ENCODE measurements at regions not wholly inside any gene's neighbourhood (a gene's known extent, or its start where the extent isn't known, plus 50 kb on each side); places are given as distances from the start of the nearest gene placed in this dataset.
A peak's percentile ranks its signal among the peaks of the same experiment; 100 is the strongest.

DNA sequence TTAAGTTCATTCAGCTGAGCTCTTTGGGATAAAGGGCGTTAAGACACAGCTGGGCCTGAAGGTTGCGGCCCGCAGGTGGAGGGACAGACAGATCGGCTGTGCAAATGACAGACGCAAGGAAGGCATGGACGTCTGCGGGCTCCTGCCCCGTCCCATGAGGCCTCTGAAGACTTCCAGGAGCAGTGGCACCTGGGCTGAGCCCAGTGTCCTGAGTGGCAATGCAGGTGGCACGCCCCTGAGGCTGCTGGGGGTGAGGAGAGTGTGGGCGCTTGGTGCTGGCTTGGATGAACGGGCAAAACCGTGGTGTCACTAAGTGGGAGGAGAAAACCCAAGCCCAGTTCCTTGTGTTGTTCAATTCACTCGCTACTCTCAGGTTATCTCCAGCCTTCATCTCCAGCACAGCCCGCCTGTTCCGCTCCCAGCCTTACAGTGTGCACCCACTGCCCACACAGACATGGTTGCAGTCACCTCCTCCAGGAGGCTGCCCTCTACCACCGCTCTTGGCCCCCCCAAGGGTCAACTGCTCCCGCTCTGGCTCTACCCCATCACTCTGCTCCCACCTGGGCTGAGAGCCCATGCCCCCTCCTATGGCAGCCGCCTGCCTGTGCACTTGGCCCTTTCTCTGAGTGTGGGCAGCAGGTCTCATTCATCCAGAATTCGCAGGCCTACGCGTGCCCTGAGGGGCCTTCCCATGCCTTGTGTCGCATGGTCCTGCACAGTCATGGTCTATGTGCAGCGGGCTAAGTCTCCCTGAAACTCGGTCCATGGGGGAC lies 50.3 kb downstream of the PTGR3 start:
- H3K4me1 Mint-ChIP-seq = peaks cover 0 to 6% (median 0%) of the 10 kb centered on the region in 3 donors
- peaks cover 12% of the 10 kb centered on the region for H3K27me3 Mint-ChIP-seq
- H3K36me3 Mint-ChIP-seq = peaks cover 3% of the 10 kb centered on the region
- H3K27ac Mint-ChIP-seq = no peak overlapping the region
- H3K4me3 Mint-ChIP-seq = no peak overlapping the region
- peaks cover 0 to 7% (median 2%) of the 10 kb centered on the region in 3 donors for H3K9me3 Mint-ChIP-seq

GRCh38 chr18:75157851-75158250 lies 51.1 kb downstream of the PTGR3 start:
- Mint-ChIP-seq H3K4me1 (peaks cover 0 to 6% (median 0%) of the 10 kb centered on the region in 3 donors), H3K27me3 (peaks cover 12% of the 10 kb centered on the region), H3K36me3 (peaks cover 3% of the 10 kb centered on the region), H3K27ac (no peak overlapping the region), H3K4me3 (no peak overlapping the region), H3K9me3 (peaks cover 0 to 7% (median 2%) of the 10 kb centered on the region in 3 donors)

DNA sequence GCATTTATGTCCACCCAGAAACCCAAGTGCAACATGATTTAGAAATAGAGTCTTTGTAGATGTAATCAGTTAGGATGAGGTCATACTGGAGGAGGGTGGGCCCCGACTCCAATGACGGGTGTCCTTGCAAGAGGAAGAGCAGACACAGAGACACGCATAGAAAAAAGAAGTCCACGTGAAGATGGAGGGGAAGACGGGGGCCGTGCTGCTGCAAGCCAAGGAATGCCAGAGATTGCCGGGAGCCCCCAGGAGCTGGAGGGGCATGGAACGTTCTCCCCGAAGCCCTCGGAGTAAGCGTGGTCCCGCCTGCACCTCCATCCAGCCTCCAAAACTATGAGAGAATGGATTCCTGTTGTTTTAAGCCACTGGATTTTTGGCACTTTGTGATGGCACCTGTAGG lies 51.6 kb downstream of the PTGR3 start:
- H3K36me3 Mint-ChIP-seq = peaks cover 3% of the 10 kb centered on the region
- peaks cover 12% of the 10 kb centered on the region for H3K27me3 Mint-ChIP-seq
- H3K4me1 Mint-ChIP-seq = peaks cover 0 to 6% (median 0%) of the 10 kb centered on the region in 3 donors
- peaks cover under 1 to 8% (median 2%) of the 10 kb centered on the region in 3 donors for H3K9me3 Mint-ChIP-seq
- no peak overlapping the region for H3K4me3 Mint-ChIP-seq
- H3K27ac Mint-ChIP-seq = no peak overlapping the region

GRCh38 chr18:75156831-75157230 lies 52.1 kb downstream of the PTGR3 start:
- Mint-ChIP-seq H3K27ac (no peak overlapping the region), H3K4me3 (no peak overlapping the region), H3K36me3 (peaks cover 3% of the 10 kb centered on the region), H3K27me3 (peaks cover 12% of the 10 kb centered on the region), H3K4me1 (peaks cover 0 to 4% (median 0%) of the 10 kb centered on the region in 3 donors), H3K9me3 (peaks cover 2 to 14% (median 6%) of the 10 kb centered on the region in 3 donors)

DNA sequence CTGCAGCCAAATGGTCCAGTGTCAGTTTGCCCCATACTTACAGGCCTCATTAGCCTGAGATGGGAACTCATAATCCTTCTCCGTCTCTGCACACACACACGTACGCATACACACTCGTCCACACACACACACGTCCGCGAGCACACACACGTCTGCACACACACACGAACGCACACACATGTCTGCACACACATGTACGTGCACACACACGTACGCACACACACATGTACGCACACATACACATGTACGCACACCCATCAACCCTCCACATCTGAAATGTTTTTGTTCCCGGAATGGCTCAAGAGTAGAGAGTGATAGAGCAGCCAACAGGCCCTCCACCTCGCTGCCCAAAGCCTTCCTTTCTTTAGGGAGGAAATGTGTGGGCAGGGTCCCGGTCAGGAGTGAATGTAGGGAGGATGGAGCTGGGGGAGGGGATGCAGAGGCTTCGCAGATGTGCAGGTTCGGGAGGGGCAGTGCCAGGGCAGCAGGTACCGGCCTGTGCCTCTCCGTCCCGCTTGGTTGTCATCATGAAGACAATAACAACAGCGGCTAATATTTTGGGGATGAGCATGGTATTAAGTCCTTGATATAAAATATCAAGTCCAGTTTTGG lies 52.7 kb downstream of the PTGR3 start:
- peaks cover 12% of the 10 kb centered on the region for H3K27me3 Mint-ChIP-seq
- peaks cover 5 to 18% (median 7%) of the 10 kb centered on the region in 3 donors for H3K9me3 Mint-ChIP-seq
- H3K27ac Mint-ChIP-seq = no peak overlapping the region
- H3K4me1 Mint-ChIP-seq = peaks cover 0 to 1% (median 0%) of the 10 kb centered on the region in 3 donors
- no peak overlapping the region for H3K4me3 Mint-ChIP-seq
- H3K36me3 Mint-ChIP-seq = peaks cover 3% of the 10 kb centered on the region

GRCh38 chr18:75154997-75155396 lies 53.9 kb downstream of the PTGR3 start:
- no peaks in the 10 kb centered on the region for H3K4me1 Mint-ChIP-seq
- H3K9me3 Mint-ChIP-seq = peaks cover 7 to 18% (median 8%) of the 10 kb centered on the region in 3 donors
- H3K27ac Mint-ChIP-seq = no peak overlapping the region
- H3K27me3 Mint-ChIP-seq = peaks cover 12% of the 10 kb centered on the region
- peaks cover 3% of the 10 kb centered on the region for H3K36me3 Mint-ChIP-seq
- H3K4me3 Mint-ChIP-seq = peak overlapping the region in 1 of 4 donors; percentile 28

GRCh38 chr18:75154259-75154658 lies 54.7 kb downstream of the PTGR3 start:
- Mint-ChIP-seq H3K4me1 (no peaks in the 10 kb centered on the region), H3K36me3 (peaks cover 3% of the 10 kb centered on the region), H3K4me3 (no peak overlapping the region), H3K27ac (no peak overlapping the region), H3K27me3 (peaks cover 10% of the 10 kb centered on the region), H3K9me3 (peaks cover 7 to 18% (median 8%) of the 10 kb centered on the region in 3 donors)

DNA sequence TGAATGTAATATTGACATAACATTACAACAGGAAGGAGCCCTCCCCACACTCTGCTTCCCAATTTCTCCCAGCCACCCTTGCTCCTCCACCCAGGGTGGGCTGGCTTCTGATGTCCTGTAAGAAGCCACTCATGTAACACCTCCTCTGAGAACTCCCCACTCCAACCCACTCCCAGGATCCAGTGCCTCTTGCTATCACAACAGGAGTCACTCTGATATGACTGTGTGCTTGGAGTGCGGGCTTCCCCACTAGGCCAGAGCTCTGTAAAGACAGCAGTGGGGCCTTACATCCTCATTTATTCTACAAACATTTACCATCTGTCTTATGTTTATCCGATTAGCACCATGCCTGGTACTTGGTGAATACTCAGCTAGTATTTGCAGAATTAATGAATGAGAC lies 65.1 kb downstream of the PTGR3 start:
- Mint-ChIP-seq H3K4me3 (no peak overlapping the region), H3K9me3 (peaks cover 11 to 31% (median 20%) of the 10 kb centered on the region in 3 donors), H3K27ac (no peak overlapping the region), H3K36me3 (peaks cover 1% of the 10 kb centered on the region), H3K27me3 (peaks cover 1% of the 10 kb centered on the region), H3K4me1 (no peaks in the 10 kb centered on the region)

- no peaks in the 10 kb centered on the region for H3K27me3 Mint-ChIP-seq
- H3K36me3 Mint-ChIP-seq = peaks cover 1% of the 10 kb centered on the region
- no peak overlapping the region for H3K4me3 Mint-ChIP-seq
- H3K9me3 Mint-ChIP-seq = peaks cover 9 to 30% (median 18%) of the 10 kb centered on the region in 3 donors
- H3K4me1 Mint-ChIP-seq = no peaks in the 10 kb centered on the region
- no peak overlapping the region for H3K27ac Mint-ChIP-seq
Observed at GRCh38 chr18:75142677-75143076, 66.3 kb downstream of the PTGR3 start.

- no peak overlapping the region for H3K27ac Mint-ChIP-seq
- no peaks in the 10 kb centered on the region for H3K27me3 Mint-ChIP-seq
- no peak overlapping the region for H3K4me3 Mint-ChIP-seq
- no peaks in the 10 kb centered on the region for H3K4me1 Mint-ChIP-seq
- H3K36me3 Mint-ChIP-seq = peaks cover under 1% of the 10 kb centered on the region
- H3K9me3 Mint-ChIP-seq = peaks cover 4 to 23% (median 13%) of the 10 kb centered on the region in 3 donors
Observed at GRCh38 chr18:75141734-75142133, 67.2 kb downstream of the PTGR3 start.

DNA sequence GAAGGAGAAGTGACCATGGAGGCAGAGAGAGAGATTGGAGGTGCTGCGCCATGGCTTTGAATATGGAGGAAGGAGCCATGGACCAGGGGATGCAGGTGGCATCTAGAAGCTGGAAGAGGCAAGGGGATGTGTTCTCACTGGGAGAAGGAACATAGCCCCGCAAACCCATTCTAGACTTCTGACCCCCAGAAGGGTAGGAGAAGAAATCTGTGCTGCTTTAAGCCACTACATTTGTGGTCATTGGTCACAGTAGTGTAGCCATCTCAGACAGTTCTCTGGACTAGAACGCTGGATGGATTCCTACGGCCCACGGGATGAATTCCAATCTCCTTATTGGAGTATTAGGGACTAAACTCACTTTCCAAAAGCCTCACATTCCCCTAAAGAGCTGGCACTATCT lies 67.8 kb downstream of the PTGR3 start:
- Mint-ChIP-seq H3K9me3 (peaks cover 2 to 17% (median 8%) of the 10 kb centered on the region in 3 donors), H3K27me3 (no peaks in the 10 kb centered on the region), H3K36me3 (no peaks in the 10 kb centered on the region), H3K4me3 (no peak overlapping the region), H3K27ac (no peak overlapping the region), H3K4me1 (no peaks in the 10 kb centered on the region)

GRCh38 chr18:75140296-75140695 lies 68.6 kb downstream of the PTGR3 start:
- Mint-ChIP-seq H3K4me3 (no peak overlapping the region), H3K9me3 (peaks cover 2 to 12% (median 3%) of the 10 kb centered on the region in 3 donors), H3K36me3 (no peaks in the 10 kb centered on the region), H3K4me1 (no peaks in the 10 kb centered on the region), H3K27ac (no peak overlapping the region), H3K27me3 (no peaks in the 10 kb centered on the region)

DNA sequence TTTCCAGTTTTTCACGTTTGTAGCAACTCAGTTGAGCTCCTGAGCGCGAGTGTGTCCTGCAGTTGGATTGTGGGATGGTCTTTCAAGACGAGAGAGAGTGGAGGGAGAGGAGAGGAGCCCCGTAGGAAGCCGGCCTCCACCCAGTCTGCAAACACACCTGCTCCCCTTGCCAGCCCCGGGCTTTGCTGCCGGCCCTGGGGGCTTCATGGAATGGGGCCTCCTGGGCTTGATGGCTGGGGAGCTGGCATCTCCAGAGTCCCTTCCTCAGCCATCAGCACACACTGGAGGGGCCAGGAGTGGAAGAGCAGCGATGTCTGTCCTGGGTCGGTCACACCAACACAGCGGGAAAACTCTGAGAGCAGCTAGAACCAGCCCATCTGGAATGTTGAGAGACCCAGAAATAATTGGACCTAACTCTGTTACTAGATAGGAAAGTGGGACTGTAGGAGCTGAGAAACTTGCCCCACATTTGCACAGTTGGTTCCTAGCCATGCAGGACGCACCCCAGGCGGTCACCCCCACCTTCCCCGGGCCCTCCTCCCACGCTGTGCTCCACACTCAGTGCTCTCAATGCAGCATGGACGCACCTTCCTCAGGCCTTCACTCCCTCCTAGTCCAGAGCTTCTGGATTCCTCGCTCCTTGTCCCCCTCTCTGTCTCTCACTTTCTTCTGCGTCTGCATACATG lies 69.6 kb downstream of the PTGR3 start:
- Mint-ChIP-seq H3K4me1 (no peaks in the 10 kb centered on the region), H3K27me3 (no peaks in the 10 kb centered on the region), H3K27ac (peak overlapping the region in 1 of 3 donors; percentile 86), H3K36me3 (no peaks in the 10 kb centered on the region), H3K4me3 (no peak overlapping the region), H3K9me3 (peaks cover 2 to 7% (median 3%) of the 10 kb centered on the region in 3 donors)

- Mint-ChIP-seq H3K9me3 (no peaks in the 10 kb centered on the region), H3K27ac (no peak overlapping the region), H3K4me1 (no peaks in the 10 kb centered on the region), H3K27me3 (no peaks in the 10 kb centered on the region), H3K4me3 (no peak overlapping the region), H3K36me3 (no peaks in the 10 kb centered on the region)
Observed at GRCh38 chr18:75137346-75137877, 71.5 kb downstream of the PTGR3 start.

DNA sequence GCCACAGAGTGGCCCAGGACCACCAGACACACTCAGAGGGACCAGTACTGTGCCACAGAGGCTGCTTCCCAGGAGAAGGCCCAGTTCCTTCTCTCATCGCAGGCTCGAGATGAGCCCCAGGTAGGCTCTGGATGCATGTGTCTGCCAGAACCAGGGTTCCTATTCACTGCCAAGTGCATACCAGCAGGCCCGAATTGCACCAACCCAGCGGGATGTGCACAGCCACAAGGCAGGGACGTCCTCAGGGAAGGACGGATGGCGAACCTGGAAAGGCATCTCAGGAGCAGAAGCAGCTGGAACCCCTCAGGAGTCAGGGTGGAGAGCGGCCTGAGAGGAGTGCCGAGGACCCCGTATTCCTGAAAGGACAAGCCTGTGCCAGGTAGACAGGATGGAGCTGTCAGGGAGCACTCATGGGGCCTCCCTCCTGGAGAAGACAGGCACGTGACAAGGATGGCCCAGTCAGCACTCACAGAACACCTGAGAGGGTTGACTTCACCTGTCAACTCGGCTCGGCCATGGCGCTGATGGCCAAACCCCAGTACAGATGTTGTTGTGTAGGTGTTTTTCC lies 73.7 kb downstream of the PTGR3 start:
- Mint-ChIP-seq H3K27ac (no peak overlapping the region), H3K4me1 (no peaks in the 10 kb centered on the region), H3K4me3 (no peak overlapping the region), H3K27me3 (no peaks in the 10 kb centered on the region), H3K36me3 (no peaks in the 10 kb centered on the region), H3K9me3 (no peaks in the 10 kb centered on the region)

All from IgD-negative memory B cell (primary cell).